ENCODE measurements at regions not wholly inside any gene's neighbourhood (a gene's known extent, or its start where the extent isn't known, plus 50 kb on each side); places are given as distances from the start of the nearest gene placed in this dataset.
"Not testable (repeated sequence)": the region's sequence is repeated elsewhere in the genome, so short reads cannot be mapped to it uniquely, and the experiment has no call there.

DNA sequence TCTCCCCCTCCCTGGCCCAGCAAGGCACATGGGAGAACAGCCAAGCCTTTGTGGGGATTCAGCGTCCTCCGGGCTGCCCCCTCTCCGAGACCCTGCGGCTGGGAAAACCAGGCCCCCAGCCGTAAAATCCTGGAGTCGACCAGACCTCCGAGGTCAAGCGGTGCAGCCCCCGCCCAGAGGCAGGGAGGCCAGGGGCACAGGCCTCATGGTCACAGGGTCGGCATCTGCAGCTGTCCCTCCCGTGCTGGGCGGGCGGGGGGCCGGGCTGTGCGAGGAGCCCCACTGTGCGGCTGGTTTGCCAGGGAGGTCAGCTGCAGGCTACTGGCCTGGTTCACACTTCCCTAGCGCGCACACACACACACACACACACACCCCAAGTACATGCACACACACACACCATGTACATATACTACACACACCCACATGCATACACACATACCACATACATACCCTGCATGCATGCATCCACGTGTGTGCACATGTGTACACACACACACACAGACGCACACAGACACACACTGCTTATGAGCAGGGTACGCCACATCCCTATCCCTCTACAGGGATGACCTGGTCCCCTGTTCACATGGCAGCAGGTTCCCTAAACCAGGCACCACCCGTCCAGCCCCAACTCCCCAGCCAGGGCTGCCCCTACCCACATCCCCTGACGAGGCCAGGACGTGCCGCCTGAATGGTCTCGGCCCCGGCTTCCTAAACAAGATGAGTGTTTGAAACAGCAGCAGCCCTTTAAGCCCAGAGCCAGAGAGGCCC is 108.9 kb upstream of the CIBAR2 start:
- no peak for DNase-seq (ENCODE audit: low read depth)

- no peak for DNase-seq (ENCODE audit: low read depth)
Observed at GRCh38 chr16:85221771-85222154, 109.5 kb upstream of the CIBAR2 start.

DNA sequence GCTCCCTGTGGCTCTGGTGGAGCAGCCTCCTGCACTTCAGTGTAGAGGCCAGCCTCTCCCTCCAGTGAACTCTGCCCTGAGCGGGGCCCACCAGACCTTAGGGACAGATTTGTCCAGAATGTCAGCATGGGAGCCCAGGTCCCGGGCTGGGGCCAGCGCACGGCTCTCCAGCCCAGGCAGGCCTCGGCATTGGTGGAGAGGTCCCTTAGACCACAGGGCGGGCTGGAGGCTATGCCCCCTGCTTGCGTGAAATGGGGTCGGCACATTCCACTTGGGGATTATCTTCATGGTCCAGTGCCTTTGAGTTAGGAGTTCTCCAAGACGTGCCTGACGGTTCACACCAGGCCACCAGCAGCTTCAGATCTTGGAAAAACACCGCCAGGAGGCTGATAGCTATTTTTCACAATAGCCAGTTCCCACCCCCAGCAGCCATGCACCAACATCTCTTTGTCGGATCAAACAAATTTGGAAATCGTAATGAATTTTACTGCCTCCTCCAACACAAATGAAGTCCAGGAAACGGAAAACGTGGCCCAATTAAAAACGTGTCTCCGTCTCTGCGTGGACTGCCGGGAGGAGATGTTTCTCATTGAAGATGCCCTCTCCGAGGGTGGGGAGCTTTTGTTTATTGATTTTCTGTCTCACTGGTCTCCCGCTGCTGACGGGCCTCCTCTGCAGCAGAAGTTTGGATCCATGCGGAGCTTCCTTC is 110.0 kb upstream of the CIBAR2 start:
- no peak for DNase-seq (ENCODE audit: low read depth)

DNA sequence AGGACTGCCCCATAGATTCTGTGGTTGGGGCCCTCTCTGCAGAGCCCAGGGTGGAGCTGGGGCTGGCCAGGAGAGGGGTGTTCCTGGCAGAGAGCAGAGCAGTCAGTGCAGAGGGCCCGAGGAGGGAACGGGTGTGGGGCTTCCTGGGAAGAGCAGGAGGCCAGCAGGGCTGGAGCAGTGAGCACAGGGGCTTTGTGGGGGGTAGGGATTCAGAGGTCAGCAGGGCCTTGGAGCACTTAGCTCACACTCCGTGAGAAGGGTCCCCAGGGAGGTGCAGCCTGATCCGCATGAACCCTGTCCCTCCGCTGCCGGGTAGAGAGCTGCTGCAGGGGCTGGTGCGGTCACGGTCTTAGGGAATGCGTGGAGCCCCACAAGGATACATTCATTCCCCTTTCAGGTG is 113.0 kb upstream of the CIBAR2 start:
- no peak for DNase-seq (ENCODE audit: low read depth)

- DNase-seq (ENCODE audit: low read depth) = no peak
Observed at GRCh38 chr16:85225721-85226120, 113.4 kb upstream of the CIBAR2 start.

- DNase-seq (ENCODE audit: low read depth) = no peak
Observed at GRCh38 chr16:85227084-85227945, 115.0 kb upstream of the CIBAR2 start.

DNA sequence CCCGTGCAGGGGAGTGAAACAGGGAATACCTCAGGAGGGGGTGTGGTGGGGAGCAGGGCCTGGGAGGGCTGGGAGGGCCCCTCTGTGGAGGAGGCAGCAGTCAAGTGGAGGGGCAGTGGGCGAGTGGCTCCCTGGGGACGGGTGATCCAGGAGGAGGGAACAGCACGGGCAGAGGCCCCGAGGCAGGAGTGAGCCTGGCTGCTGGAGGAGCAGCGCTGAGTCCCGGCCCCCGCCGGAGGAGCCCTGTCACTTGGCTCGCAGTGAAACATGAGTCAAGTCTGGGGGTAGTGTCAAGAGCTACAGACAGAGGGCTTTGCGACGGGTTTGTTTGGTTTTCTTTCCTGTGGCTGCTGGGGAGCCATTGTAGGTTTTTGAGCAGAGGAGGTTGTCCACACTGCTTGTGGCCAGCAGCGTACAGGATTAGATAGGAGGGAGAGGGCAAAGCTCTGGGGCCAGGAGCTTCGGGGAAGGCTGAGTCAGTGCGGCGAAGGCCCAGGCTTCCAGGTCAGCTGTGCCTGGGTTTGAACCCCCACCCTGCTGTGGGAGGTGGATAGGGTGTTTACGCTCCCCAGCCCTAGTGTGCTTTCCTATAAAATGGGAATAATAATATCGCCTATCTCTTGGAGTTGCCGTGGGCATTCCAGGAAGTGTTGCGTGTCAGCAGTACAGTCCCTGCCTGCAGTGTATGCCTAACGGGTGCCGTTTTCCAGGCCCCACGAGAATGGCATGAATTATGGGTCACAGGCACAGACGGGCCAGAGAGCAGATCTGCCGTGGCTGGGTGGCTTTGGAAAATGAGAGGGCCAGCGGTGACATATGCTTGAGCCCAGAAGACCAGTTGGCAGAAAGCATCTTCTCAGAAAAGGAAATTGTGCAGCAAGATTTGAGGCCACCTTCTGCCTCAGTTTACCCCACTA is 115.9 kb upstream of the CIBAR2 start:
- DNase-seq (ENCODE audit: low read depth) = no peak

GRCh38 chr16:85228970-85229430 is 116.7 kb upstream of the CIBAR2 start:
- no peak for DNase-seq (ENCODE audit: low read depth)

- DNase-seq (ENCODE audit: low read depth) = no peak
Observed at GRCh38 chr16:85229869-85230462, 117.7 kb upstream of the CIBAR2 start.

DNA sequence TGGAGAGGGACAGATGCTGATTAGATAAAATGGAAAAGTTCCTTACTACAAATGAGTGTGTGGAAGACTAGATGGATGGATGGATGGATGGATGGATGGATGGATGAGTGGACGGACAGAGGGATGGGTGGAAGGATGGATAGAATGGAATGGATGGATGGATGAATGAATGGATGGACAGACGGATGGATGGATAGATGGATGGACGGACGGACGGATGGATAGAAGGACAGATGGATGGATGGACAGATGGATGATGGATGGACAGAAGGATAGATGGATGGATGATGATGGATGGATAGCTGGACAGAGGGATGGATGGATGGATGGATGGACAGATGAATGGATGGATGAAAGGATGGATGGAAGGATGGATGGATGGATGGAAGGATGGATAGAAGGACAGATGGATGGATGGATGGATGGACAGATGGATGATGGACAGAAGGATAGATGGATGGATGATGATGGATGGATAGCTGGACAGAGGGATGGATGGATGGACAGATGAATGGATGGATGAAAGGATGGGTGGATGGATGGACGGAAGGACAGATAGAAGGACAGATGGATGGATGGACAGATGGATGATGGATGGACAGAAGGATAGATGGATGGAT is 118.6 kb upstream of the CIBAR2 start:
- DNase-seq (ENCODE audit: low read depth) = not testable (repeated sequence)

DNA sequence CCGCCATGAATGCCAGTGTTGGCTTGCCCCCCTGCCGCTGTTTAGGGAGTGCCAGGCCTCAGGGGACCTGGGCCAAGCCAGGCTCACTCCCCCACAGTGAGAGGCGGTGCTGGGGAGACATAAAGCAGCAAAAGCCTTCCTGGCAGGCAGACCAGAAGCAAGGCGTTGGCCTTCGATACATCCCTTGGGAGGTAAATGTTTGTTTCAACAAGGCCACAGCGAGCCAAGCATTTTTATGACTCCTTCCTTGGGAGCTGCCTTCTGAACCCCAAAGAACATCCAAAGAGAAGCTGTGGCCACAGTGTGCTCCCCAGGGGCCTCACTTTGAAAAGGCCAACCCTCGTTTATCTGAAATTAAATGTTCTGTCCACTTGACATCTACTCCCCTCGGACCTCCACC is 119.7 kb upstream of the CIBAR2 start:
- DNase-seq (ENCODE audit: low read depth) = no peak

DNA sequence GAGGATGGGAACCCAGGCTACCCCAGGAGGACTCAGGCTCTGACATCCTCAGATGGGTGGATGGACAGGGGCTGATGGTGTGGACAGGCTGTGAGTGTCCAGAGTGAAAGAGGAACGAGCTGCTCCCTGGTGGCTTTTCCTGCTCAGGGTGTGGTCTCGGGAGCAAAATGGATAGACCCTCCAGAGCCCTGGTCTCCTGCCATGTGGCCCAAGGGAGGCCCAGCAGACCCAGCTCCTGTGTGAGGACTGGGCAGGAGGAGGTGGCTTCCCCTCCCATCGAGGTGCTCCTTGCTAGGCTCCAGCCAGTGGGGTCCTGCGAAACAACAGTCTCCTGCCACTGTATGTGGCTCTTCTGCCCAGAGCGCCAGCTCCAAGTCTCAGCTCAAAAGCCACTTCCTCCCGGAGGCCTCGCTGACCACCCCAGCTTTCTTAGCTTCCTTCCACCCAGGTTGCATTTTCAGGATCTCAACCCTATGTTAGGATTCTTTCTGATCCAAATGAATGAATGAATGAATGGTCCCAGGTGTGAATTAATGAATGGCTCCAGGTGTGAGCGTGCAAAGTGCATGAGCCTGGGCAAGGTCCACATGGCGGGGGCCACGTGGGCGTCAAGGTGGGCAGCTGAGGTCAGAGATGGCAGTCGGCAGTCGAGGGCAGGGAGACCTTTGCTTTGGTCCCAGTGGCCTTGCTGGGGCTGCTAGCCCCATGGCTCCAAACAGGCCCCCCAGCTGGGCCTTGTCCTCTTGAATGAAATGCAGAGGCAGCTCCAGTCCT is 120.3 kb upstream of the CIBAR2 start:
- no peak for DNase-seq (ENCODE audit: low read depth)

DNA sequence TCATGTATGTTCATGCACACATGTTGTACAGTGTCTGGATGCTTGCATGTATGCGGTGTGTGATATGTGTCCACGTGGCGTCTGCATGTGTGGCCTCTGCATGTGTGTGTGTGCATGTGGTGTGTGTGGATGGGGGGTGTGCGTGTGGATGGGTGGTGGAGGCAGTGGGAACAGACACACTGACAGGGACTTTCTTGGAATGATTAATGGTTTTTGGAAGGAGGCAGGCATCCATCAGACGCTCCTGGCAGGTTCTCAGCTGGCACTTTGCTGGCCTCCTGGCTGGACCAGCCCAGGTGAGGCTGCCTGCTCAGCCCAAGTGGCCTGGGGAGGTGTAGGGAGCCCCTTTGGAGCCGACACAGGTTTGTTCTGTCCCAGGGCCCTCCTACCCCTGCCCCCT is 121.2 kb upstream of the CIBAR2 start:
- no peak for DNase-seq (ENCODE audit: low read depth)

GRCh38 chr16:85234310-85235204 is 122.3 kb upstream of the CIBAR2 start:
- no peak for DNase-seq (ENCODE audit: low read depth)

GRCh38 chr16:85235991-85236817 is 123.9 kb upstream of the CIBAR2 start:
- DNase-seq (ENCODE audit: low read depth) = no peak

GRCh38 chr16:85236818-85237150 is 124.5 kb upstream of the CIBAR2 start:
- DNase-seq (ENCODE audit: low read depth) = no peak

DNA sequence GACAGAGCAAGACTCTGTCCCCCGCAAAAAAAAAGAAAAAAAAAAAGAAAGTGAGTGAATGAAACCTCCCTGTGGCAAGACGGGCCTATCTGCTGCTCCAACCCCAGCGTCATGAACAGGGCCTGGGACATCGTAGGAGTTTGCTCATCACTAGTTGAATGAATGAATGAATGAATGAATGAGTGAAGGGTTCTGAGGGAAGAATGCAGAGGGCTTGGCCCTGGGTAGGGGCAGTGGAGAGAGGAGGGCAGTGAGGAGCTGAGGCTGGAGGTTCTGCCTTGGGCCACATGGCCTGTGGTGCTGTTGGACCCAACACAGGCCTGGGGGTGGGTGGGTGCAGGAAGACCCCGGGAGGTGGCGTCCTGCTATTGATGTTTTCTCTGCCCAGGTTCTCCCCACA is 125.5 kb upstream of the CIBAR2 start:
- no peak for DNase-seq (ENCODE audit: low read depth)

DNA sequence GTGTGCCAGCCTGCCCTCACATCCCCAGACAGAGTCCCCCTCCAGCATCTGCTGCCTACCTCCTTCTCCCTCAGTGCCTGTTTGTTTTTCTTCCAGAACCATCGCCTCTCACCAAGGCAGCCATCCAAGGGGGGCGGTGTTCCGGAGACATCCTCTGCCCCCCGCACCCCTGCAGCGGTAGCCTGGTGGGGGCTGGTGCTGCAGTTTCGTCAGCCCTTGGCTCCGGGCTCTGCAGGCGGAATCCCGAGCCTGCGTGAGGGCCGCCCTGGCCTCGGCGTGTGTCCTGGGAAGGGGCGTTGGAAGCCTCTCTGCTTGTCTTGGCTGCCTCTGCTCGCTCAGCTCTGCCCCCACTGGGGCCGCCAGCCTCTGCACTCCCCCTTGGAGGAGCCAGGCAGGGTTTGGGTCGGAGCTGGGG is 126.0 kb upstream of the CIBAR2 start:
- no peak for DNase-seq (ENCODE audit: low read depth)
